ENCODE measurements at regions not wholly inside any gene's neighbourhood (a gene's known extent, or its start where the extent isn't known, plus 50 kb on each side); places are given as distances from the start of the nearest gene placed in this dataset.
A peak's percentile ranks its signal among the peaks of the same experiment; 100 is the strongest.
"Not testable (repeated sequence)": the region's sequence is repeated elsewhere in the genome, so short reads cannot be mapped to it uniquely, and the experiment has no call there.

DNA sequence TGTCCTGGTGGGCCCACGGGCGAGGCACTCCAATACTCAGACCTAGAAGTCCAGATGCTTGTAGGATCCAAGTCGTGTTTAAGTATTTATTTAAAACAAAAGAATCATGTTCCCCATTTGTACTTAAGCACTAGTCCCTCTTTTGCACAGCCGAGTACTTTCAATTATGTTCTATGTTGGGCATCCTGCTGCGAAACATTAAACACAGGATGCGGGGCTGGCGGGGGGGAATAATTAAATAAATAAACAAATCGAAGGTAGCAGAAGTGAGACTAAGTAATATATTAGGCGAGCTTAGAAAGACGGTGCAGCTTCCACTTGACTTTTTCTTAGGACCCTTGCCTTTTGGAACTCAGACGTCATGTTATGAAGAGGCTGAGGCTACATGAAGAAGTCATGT, 1129.2 kb upstream of the ACO1 start:
- Mint-ChIP-seq H3K9me3 (no peaks in the 10 kb centered on the region), H3K36me3 (ENCODE audit: insufficient read depth) (no peaks in the 10 kb centered on the region), H3K4me3 (no peak overlapping the region), H3K4me1 (ENCODE audit: low read depth) (peaks cover 8% of the 10 kb centered on the region), H3K27me3 (ENCODE audit: low read depth) (no peaks in the 10 kb centered on the region)
- no peak for DNase-seq
- ATAC-seq = no peak

DNA sequence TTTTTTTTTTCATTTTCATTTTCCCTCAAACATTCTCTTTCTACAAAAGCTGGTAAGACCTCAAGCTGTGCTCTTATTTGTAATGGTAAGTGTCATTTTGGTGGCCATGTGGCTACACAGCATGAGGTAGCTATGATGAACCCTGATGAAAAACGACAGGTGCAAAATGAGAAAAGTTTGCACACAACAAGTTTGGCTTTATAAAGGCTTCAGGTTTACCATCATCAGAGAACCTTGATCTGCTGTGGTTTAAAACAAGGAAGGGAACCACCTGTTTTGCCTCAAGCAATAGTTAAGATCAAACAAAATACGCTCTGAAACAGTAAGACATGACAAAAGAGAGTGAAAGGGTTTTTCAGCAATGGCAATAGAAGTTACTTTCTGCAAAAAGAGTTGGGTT, 1124.6 kb upstream of the ACO1 start:
- peak; percentile 67 to 72 for ATAC-seq
- Mint-ChIP-seq H3K4me3 (no peak overlapping the region), H3K27me3 (ENCODE audit: low read depth) (no peaks in the 10 kb centered on the region), H3K4me1 (ENCODE audit: low read depth) (peaks cover 14% of the 10 kb centered on the region), H3K36me3 (ENCODE audit: insufficient read depth) (no peaks in the 10 kb centered on the region), H3K9me3 (no peaks in the 10 kb centered on the region)
- no peak for DNase-seq

DNA sequence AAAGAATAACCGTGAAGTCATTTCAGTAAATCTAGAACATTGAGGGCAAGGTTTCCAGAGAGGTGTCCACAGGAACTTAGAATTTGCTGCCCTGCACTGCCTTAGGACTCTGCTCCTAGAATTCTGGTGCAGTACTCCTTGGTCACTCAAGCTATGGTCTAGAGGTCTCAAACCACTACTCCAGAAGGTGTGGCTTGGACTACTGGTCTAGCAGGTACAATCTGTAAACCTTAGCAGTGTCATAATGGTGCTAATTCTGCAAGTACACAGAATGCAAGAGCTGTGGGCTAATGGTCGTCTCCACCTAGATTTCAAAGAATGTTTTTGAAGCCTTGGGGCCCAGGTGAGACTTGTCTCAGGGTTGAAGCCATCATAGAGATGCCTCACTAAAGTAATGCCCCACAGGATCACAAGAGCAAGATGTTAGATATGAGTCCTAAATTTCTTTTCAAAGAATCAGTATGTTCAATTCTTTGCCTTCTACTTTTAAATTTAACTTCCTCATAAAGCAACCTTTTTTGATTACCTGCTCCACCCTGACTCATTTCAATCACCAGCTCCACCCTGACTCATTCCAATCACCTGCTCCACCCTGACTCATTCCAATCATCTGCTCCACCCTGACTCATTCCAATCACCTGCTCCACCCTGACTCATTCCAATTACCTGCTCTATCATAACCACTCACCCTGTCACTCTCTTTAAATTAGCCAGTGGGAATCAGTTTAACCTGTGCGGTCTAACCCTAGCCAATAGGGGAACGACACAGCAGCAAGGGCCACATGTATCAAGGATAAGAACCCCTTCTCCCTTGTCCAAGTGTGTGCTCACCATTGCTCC, 1111.8 kb upstream of the ACO1 start:
- no peaks in the 10 kb centered on the region for H3K36me3 Mint-ChIP-seq (ENCODE audit: insufficient read depth)
- no peak for DNase-seq

DNA sequence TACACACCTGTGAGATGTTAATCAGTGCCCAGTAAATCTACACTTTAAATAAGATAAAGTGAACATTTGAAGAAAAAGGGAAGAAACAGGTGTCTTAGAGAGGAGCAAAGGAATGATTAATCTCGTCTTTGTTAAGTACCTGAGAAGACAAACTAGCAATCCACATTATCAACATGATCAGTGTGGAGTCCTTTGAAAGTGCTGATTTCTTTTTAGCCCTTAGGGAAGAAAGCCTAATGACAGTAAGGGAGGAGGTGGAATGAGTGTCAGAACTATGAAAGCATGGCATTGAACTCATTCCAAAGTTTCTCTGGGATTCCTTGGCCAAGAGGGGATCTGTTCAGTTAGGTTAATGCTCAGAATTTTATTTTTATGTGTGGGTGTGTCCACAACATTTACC, 1109.0 kb upstream of the ACO1 start:
- DNase-seq (no peak), ATAC-seq (no peak)
- H3K36me3 Mint-ChIP-seq (ENCODE audit: insufficient read depth) = no peaks in the 10 kb centered on the region
- peaks cover 26% of the 10 kb centered on the region for H3K4me1 Mint-ChIP-seq (ENCODE audit: low read depth)
- H3K9me3 Mint-ChIP-seq = no peaks in the 10 kb centered on the region
- H3K4me3 Mint-ChIP-seq = no peak overlapping the region
- H3K27me3 Mint-ChIP-seq (ENCODE audit: low read depth) = no peaks in the 10 kb centered on the region

More for the DNA sequence above, 1111.8 kb upstream of the ACO1 start:
- no peaks in the 10 kb centered on the region for H3K9me3 Mint-ChIP-seq
- no peak overlapping the region for H3K4me3 Mint-ChIP-seq
- peaks cover 7% of the 10 kb centered on the region for H3K4me1 Mint-ChIP-seq (ENCODE audit: low read depth)
- peak; percentile 70 to 87 for ATAC-seq
- no peaks in the 10 kb centered on the region for H3K27me3 Mint-ChIP-seq (ENCODE audit: low read depth)

DNA sequence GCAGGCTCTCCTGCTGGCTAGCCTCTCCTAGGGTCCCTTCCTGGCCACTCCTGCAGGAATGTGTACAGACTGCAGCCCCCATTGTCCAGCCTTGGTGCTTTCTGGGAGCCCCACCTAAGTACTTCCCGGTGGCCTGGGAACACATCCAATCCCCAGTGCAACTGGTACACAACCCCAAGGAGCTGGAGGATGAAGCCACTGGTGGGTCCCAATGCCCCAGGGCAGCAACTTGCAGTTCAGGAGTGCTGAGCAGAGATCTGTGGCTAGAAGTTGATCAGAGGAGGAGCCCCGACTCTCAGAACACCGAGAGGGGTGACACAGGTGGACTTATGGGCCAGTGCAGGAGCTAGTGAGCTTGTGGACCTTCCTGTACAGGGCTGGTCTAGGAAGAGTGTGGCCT, 1093.7 kb upstream of the ACO1 start:
- DNase-seq = no peak
- Mint-ChIP-seq H3K27me3 (ENCODE audit: low read depth) (no peaks in the 10 kb centered on the region), H3K36me3 (ENCODE audit: insufficient read depth) (no peaks in the 10 kb centered on the region), H3K4me3 (no peak overlapping the region), H3K4me1 (ENCODE audit: low read depth) (peaks cover 4% of the 10 kb centered on the region), H3K9me3 (peaks cover 5% of the 10 kb centered on the region)
- ATAC-seq = no peak

DNA sequence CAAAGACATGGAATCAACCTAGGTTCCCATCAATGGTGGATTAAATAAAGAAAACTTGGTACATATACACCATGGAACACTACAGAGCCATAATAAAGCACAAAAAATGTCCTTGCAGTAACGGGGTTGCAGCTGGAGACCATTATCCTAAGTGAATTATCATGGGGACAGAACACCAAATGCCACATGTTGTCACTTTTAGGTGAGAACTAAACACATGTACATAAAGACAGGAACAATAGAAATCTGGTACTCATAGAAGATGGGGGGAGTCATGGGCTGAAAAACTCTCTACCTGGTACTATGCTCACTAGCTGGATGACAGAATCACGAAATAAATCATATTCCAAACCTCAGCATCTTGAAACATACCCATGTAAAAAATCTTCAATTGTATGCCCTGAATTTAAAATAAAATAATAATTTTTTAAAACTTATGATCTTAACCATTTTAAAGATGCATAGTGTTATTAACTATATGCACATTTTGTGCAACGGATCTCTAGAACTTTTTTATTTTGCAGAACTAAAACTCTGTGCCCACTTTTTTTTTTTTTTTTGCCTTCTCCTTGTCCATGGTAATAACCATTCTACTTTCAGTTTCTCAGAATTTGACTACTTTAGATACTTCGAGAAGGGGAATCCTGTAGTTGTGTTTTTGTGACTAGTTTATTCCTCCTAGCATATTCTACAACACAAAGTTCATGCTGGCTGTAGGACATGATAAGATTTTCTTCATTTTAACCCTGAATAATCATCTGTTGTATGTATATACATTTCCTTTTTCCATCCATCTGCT, 1081.6 kb upstream of the ACO1 start:
- no peaks in the 10 kb centered on the region for H3K36me3 Mint-ChIP-seq (ENCODE audit: insufficient read depth)
- no peak for ATAC-seq
- peak overlapping the region; percentile 6 for H3K4me3 Mint-ChIP-seq
- DNase-seq = no peak
- H3K27me3 Mint-ChIP-seq (ENCODE audit: low read depth) = no peaks in the 10 kb centered on the region
- H3K4me1 Mint-ChIP-seq (ENCODE audit: low read depth) = peaks cover 30% of the 10 kb centered on the region
- H3K9me3 Mint-ChIP-seq = peaks cover 3% of the 10 kb centered on the region

DNA sequence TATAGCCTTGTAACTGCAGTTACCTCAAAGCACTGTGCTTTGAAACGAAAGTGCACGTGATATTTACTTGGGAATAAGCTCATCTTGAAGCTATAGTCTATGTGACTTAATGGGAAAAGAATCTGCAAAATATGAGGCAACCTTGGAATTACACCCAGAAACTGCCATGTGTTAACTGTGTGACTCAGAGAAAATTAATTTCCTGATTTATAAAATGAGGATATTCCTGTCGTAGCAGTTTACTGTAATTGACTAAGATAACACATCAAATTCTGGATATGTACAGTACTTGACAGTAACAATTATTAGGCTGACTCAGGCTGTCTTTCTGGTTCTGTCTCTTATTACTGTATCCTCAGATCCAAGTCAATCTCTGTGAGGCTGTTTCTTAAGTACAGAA, 1079.9 kb upstream of the ACO1 start:
- H3K9me3 Mint-ChIP-seq = peaks cover 3% of the 10 kb centered on the region
- H3K27me3 Mint-ChIP-seq (ENCODE audit: low read depth) = no peaks in the 10 kb centered on the region
- H3K36me3 Mint-ChIP-seq (ENCODE audit: insufficient read depth) = no peaks in the 10 kb centered on the region
- DNase-seq (no peak), ATAC-seq (no peak)
- H3K4me1 Mint-ChIP-seq (ENCODE audit: low read depth) = peaks cover 30% of the 10 kb centered on the region
- H3K4me3 Mint-ChIP-seq = no peak overlapping the region

DNA sequence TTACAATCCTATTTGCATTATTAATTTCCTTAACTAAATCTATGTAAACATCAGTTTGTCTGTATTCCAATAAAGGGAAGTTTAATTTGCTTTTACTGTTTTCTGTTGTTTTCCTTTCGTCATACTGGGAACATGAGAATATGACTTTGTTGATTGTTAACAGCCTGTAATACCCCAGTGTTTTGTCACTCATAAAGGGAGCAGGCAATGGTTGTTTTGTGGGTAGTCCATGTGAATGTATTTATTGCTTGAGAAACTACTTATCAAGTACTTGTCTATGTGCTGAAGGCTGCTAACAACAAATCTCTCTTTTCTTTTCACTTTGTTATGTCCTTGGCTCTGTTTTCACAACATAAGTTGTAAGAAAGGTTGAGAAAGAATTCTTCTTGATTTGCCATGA, 1070.2 kb upstream of the ACO1 start:
- Mint-ChIP-seq H3K4me1 (ENCODE audit: low read depth) (peaks cover 2% of the 10 kb centered on the region), H3K36me3 (ENCODE audit: insufficient read depth) (no peaks in the 10 kb centered on the region), H3K4me3 (no peak overlapping the region), H3K9me3 (peaks cover 4% of the 10 kb centered on the region), H3K27me3 (ENCODE audit: low read depth) (no peaks in the 10 kb centered on the region)
- DNase-seq (no peak), ATAC-seq (no peak)

DNA sequence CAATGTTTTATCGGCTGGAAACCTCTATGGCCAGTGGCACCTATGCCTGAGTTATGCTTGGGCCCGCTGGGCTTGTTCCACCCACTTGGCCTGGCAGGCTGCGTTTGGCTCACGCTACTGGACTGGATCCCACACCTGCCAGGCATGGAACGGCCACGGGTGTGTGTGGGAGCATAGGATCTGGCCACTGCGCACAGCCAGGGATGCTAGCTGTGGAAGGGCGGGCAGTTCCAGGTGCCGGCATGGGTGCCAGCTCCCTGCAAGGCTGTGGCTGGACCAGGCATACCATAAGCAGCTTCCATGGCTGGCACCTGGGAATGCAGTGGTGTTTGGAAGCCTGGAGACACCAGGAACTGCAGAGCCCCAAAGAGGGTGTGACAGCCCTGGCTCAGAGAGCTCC, 1063.9 kb upstream of the ACO1 start:
- H3K27me3 Mint-ChIP-seq (ENCODE audit: low read depth) = no peaks in the 10 kb centered on the region
- no peaks in the 10 kb centered on the region for H3K9me3 Mint-ChIP-seq
- H3K36me3 Mint-ChIP-seq (ENCODE audit: insufficient read depth) = no peaks in the 10 kb centered on the region
- DNase-seq (no peak), ATAC-seq (no peak)
- H3K4me1 Mint-ChIP-seq (ENCODE audit: low read depth) = peaks cover 26% of the 10 kb centered on the region
- no peak overlapping the region for H3K4me3 Mint-ChIP-seq

DNA sequence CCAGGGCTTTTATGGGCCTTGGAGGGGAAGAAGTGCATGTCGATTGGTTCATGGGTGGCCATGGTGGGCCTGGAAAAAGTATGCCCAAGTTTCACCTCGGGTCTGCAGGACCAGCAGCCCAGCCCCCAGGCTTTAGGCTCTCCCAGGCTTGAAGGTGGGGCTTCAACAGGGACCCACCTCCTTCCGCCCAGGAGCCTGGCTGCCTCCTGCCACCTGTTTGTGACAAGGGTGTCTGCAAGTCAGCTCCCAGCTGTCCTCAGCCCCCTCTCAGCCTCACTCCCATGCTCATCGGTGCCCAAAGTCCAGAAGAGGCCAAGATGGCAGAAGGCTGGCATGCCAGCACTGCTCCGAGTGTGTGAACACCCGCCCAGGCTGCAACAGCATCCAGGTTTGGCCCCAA, 1063.2 kb upstream of the ACO1 start:
- no peaks in the 10 kb centered on the region for H3K9me3 Mint-ChIP-seq
- DNase-seq (no peak), ATAC-seq (no peak)
- H3K27me3 Mint-ChIP-seq (ENCODE audit: low read depth) = no peaks in the 10 kb centered on the region
- no peaks in the 10 kb centered on the region for H3K36me3 Mint-ChIP-seq (ENCODE audit: insufficient read depth)
- no peak overlapping the region for H3K4me3 Mint-ChIP-seq
- H3K4me1 Mint-ChIP-seq (ENCODE audit: low read depth) = peaks cover 26% of the 10 kb centered on the region

DNA sequence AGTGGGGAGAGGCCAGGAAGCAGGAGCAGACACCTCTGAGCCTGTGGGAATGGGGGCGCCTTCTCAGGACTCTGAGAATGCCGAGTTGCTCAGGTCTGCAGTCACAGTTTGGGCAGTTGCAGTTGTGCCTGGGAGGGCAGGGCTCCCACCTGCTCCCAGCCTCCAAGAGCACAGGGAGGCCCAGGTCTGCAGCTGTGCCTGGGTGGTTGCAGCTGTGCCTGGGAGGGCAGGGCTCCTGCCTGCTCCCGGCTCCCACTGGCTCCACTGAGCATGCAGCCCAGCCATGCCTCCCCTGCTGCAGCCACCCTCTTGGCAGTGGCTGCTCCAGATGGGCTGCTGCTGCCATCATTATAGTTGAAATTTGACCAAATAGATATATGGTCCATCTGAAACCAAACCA, 1062.8 kb upstream of the ACO1 start:
- no peaks in the 10 kb centered on the region for H3K27me3 Mint-ChIP-seq (ENCODE audit: low read depth)
- peaks cover 31% of the 10 kb centered on the region for H3K4me1 Mint-ChIP-seq (ENCODE audit: low read depth)
- DNase-seq = no peak
- no peaks in the 10 kb centered on the region for H3K36me3 Mint-ChIP-seq (ENCODE audit: insufficient read depth)
- H3K4me3 Mint-ChIP-seq = no peak overlapping the region
- ATAC-seq = no peak
- no peaks in the 10 kb centered on the region for H3K9me3 Mint-ChIP-seq

DNA sequence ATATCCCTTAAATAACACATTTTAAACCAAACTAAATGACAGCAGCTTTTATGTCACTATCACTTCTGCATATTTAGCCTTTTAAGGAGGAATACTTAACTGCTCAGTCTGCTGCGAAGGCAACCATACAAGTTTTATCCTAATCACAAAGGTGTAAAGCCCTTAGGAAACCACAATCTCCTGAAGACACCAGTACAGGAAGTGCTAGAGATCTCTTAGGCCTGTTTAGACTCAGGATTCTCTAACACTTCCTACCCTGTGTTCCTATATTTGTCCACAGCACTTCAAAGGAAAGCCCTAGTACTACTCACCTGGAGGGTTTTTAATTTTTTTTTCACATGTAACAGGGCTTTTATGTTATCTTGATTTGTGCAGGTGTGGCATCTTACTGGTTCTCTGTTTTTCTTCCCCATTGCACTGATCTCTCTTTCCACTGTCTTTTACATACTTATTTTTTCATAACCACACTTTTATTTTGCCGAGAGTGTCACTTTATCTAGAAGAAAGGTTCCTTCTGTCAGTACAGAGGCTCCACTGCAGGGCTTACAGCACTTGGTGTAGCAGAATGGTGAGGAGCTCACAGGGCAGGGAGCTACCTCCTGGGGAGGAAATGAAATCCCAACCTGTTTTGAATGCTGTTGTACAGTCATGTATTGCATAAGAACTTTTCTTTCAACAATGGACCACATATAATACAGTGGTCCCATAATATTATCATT, 1060.6 kb upstream of the ACO1 start:
- H3K4me3 Mint-ChIP-seq = peak overlapping the region; percentile 34
- H3K4me1 Mint-ChIP-seq (ENCODE audit: low read depth) = peaks cover 31% of the 10 kb centered on the region
- H3K27me3 Mint-ChIP-seq (ENCODE audit: low read depth) = no peaks in the 10 kb centered on the region
- H3K9me3 Mint-ChIP-seq = no peaks in the 10 kb centered on the region
- H3K36me3 Mint-ChIP-seq (ENCODE audit: insufficient read depth) = no peaks in the 10 kb centered on the region
- ATAC-seq (peak; percentile 43 to 67), DNase-seq (no peak)

DNA sequence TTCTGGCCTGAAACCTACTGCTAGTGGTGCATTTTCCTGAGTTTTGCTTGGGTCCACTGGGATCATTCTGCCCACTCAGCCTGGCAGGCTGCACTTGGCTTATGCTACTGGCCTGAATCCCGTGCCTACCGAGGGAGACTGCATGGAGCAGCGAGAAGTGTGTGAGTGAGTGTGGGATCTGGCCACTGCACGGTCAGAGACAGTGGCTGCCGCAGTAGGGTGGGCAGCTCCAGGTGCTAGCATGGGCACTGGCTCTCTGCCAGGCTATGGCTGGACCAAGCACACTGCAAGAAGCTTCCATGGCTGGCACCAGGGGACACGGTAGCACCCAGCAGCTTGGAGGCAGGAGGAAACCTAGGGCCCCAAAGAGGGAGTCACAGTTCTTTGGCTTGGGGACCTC, 1058.7 kb upstream of the ACO1 start:
- H3K4me1 Mint-ChIP-seq (ENCODE audit: low read depth) = peaks cover 31% of the 10 kb centered on the region
- H3K9me3 Mint-ChIP-seq = no peaks in the 10 kb centered on the region
- no peaks in the 10 kb centered on the region for H3K27me3 Mint-ChIP-seq (ENCODE audit: low read depth)
- no peaks in the 10 kb centered on the region for H3K36me3 Mint-ChIP-seq (ENCODE audit: insufficient read depth)
- no peak overlapping the region for H3K4me3 Mint-ChIP-seq
- DNase-seq = no peak
- ATAC-seq = no peak

DNA sequence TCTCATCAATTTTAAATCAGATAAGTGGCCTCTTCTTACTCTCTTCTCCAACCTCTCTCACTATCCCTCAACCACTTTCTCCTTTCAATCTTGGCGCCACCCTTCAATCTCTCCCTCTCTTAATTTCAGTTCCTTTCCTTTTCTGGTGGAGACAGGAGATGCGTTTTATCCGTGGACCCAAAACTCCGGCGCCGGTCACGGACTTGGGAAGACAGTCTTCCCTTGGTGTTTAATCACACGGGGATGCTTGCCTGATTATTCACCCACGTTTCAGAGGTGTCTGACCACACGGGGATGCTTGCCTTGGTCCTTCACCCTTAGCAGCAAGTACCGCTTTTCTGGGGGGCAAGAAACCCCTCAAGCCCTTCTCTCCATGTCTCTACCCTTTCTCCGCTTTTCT, 1057.6 kb upstream of the ACO1 start:
- ATAC-seq; H3K4me3 Mint-ChIP-seq; DNase-seq; H3K9me3 Mint-ChIP-seq; H3K36me3 Mint-ChIP-seq (ENCODE audit: insufficient read depth); H3K27me3 Mint-ChIP-seq (ENCODE audit: low read depth): not testable (repeated sequence)
- peaks cover 30% of the 10 kb centered on the region for H3K4me1 Mint-ChIP-seq (ENCODE audit: low read depth)

Measured in activated T-cell treated with anti-CD3 and anti-CD28 coated beads, Interleukin-2, amount 50 U/mL, for 4 hours (primary cell).